Pulmonary artery endothelial cell (primary cell): ENCODE measurements at regions not wholly inside any gene's neighbourhood (a gene's known extent, or its start where the extent isn't known, plus 50 kb on each side); places are given as distances from the start of the nearest gene placed in this dataset.

Experiments used
- DNase-seq: peaks from one replicate; pipeline ENCODE4 v3.0.0-alpha.2; 2011; ENCODE audit warnings: low read depth, low spot score

DNA sequence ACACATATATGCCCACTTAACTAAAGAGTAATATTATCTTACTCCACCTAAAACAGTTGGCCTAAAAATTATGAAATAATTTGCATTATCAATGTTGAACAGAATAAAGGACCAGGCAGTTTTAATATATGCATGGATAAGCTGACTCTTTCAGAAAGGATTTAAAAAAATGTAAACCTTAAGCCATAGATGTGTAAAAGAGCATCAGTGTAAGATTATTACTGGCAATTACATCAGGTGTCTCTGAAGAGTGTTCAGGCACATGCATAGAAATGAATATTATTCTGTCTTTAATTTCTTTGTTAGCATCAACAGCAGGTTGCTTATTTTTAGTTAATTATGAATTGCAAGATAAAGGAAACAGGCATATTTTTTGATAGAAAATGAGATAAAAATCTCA is 1353.8 kb downstream of the C4orf33 start:
- DNase-seq, result no peak

DNA sequence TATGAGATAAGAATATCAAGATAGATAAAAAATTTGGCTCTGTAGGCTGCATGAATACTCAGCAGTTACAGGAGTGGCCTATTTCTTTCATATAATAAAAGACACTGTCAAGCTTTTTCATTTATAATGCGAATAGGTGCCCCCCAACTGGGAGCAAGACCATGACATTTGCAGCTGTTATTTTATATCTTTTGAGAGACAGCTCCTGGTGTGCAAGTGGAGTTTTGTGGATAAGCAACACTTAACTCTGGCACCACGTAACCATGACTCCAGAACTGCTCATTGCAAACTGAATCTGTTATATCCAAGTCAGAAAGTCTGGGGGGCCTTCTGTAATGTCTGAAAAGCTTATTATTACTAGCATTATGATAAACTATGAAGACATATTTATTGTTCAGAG is 1372.4 kb downstream of the C4orf33 start:
- DNase-seq, result no peak

DNA sequence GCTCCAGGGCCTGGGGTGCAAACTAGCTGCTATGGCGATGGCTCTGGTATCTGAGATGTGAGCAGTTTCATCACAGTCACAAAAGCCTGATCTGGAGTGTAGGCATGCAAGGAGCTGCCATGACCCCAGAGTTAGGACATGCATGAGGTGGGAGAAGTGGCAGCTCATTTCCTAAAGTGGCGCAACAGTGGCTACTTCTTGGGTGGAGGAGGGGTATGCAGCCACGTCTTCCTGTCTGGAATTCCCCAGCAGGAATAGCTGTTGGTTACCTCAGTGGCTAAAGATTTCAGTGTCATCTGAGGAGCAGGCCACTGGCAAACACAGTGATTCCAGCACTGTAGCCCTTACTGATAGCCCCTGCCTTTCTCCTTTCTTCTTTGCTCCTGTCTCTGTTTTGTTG is 1382.5 kb downstream of the C4orf33 start:
- no peak for DNase-seq

DNA sequence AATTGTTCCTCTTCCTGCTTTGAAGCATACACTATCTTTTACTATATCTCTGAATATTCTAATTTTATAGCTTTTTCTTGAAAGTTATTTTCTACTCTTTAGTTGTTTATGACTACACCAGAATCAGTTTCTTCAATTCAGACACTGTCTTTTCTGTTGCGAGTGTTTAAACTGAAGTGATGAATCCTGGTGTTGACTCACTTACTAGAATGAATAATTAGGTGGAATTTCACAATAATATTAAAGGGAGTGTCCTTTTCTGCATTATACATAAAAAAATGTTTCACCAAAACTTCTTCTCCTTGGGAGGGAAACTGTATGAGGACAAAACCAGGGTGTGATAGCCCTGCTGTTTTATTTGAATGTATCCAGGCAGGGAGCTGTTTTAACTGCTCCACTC is 1383.1 kb downstream of the C4orf33 start:
- no peak for DNase-seq

DNA sequence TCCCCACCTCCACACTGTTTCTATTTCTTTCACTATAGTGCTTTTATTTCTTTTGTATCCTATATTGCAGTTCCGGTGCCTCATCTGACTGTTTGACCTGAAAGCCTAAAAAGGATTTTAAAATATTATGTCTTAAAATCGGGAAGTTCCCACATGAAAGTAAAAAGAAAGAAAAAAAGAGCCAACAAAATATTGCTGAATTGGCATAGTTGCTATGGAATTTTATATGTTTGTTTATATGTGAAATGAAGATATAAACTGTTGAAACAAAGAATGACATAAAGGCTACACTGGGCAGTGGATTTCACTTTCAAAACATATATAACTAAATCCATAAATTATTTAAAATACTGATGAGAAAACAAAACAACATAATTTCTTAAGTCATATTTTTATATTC is 1383.7 kb downstream of the C4orf33 start:
- no peak for DNase-seq

DNA sequence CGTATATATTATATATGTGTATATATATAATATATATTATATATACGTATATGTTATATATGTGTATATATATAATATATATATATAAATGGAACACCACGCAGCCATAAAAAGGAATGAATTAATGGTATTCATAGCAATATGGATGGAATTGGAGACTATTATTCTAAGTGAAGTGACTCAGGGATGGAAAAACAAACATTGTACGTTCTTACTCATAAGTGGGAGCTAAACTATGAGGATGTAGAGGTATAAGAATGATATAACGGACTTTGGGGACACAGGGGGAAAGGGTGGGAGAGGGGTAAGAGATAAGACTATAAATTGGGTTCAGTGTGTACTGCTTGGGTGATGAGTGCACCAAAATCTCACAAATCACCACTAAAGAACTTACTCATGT is 1388.9 kb downstream of the C4orf33 start:
- no peak for DNase-seq

DNA sequence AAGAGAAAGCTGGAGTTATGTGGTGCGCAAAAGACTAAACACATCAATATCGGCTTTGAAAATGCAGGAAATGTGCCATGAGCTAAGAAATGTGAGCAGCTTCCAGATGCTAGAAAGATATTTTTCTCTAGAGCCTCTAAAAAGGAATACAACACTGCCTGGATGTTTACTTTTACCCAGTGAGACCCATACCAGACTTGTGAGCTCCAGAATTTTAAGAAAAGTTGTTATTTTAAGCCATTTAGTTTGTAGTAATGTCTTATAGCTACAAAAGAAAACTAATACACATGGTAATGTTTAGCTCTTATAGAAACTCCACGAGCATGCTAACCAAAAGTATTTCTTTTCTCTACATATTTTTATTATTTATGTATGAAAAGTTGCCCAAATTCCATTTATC is 1389.4 kb downstream of the C4orf33 start:
- DNase-seq, result no peak

DNA sequence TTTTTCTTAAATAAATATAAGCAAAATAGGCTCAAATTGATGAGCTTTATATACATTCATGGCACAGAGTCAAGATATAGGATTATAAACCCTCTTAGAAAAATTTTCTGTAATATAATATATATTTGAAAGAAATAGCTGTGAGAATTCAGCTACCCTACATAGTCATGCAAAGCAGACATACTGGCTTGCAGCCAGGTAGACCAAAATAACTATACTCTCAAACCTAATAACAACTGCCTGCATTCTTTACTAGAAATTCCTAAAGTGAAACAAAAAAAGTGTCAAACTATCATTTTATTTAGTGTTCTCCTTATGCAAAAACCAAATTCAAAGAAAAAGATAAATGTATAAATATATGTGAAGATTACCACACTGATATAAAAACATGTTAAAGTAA is 1390.2 kb downstream of the C4orf33 start:
- no peak for DNase-seq

DNA sequence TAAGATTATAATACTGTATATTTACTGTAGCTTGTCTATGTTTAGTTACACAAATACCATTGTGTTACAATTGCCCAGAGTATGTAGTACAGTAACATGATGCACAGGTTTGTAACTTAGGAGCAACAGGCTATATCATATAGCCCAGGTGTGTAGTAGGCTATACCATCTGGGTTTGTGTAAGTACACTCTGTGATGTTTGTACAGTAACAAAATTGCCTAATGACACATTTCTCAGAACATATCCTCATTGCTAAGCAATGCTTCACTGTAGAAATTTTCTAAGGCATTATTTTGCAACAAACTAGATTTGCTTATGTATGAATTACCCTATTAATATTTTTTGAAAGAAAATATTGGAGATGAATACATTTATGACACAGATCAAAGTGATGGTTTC is 1390.9 kb downstream of the C4orf33 start:
- no peak for DNase-seq

DNA sequence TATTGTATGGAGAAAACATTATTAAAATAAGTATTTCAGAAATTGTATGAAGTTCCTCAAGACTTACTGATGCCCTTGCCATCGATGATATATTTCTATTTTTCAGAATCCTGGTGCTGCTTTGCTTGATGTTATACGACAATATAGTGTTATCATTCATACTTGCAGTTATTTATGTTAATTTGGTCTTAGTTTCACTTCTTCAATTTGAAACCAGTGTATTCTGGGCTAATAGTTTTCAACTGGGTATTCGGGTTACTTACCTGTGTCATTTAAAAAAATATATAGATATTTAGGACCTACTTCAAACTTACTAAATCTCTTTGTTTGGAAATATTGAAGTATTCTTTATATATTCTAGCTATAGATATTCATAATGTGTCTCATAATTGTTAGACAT is 1414.7 kb downstream of the C4orf33 start:
- no peak for DNase-seq

DNA sequence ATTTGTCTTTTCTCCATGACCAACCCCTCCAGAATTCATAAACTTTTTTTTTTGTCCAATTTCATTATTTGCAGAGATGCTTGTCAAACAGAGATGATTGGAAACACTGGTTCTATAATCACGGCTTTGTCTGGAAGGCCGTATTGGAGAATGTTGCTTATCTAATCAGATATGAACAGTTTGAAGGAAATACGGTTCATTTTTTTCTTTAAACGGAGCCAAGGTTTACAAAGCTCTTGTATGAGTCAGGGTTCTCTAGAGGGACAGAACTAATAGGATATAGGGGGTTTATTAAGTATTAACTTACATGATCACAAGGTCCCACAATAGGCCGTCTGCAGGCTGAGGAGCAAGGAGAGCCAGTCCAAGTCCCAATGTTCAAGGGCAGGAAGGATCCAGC is 1415.8 kb downstream of the C4orf33 start:
- no peak for DNase-seq

DNA sequence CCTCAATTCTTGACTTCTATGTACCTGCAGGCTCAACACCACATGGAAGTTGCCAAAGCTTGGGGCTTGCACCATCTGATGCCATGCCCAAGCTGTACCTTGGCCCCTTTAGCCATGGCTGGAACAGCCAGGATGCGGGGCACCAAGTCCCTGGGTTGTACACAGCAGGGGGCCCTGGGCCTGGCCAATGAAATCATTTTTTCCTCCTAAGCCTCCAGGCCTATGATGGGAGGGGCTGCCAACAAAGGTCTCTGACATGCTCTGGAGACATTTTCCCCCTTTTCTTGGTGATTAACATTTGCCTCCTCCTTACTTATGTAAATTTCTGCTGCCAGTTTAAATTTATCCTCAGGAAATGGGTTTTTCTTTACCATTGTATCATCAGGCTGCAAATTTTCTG is 1428.1 kb downstream of the C4orf33 start:
- no peak for DNase-seq

DNA sequence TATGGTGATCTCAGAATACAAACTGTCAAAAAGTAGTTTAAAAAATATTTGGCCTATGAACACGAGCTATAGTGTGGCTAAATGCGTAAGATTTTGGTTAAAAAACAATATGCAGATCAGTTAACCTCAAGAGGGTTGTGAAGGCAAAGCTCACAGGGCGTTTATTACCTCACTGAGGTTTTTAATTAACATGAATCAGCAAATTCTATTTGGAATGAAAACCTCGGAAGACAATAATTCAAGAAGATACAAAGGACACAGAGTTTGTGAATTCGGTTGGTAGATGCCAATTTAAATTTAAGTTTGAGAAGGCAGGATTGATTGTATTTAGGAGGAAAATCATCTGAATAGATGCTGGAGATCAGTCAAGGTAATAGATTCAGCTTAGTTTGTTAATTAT is 1434.6 kb downstream of the C4orf33 start:
- DNase-seq, result no peak

DNA sequence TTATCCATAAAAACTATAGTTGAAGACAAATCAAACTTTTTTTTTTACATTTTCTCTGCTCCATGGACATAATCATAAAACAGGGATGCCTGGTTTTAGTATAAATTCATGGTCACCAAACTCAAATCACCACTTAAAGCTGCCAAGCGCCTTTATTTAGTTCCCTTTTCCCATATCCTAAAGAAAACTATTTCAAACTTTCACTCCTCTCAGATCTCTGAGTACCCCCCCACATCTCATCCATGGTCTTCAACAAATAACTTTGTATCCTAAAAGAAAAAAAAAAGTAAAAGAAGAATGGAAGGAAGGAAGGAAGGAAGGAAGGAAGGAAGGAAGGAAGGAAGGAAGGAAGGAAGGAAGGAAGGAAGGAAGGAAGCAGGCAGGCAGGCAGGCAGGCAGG is 1438.7 kb downstream of the C4orf33 start:
- DNase-seq, result no peak

DNA sequence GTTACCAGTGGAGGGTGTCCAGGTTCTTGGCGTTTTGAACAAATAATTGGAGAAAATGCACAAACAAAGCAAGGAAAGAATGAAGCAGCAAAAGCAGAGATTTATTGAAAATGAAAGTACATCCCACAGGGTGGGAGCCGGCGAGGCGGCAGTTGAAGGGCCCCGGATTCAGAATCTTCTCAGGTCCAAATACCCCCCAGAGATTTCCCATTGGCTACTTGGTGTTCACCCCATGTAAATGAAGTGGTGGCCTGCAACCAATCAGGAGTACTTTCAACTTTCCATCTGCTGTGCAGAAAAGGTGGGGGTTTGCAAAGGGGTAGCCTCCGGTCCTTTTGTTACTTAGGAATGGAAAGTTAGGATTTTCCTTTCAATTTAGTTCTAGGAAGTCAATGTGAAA is 1447.0 kb downstream of the C4orf33 start:
- DNase-seq, result no peak

DNA sequence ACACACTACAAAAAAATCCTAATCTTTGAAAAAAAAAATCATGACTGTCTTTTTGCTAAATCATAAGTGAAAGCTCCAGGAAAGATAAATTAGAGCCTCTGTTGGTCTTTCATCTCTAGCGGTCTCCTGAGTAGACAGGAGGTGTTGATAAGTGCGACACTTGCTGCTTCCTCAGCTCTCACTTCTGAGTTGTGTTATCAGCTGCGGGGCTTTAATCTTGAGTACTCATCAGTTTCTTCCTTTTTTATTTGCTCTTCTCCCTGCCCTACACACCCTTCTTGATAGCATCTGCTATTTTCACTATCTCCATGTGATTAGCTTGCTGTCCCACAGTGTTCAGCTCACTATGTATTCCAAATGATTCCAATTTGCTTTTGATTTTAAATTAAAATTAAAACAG is 1449.2 kb downstream of the C4orf33 start:
- DNase-seq, result no peak

DNA sequence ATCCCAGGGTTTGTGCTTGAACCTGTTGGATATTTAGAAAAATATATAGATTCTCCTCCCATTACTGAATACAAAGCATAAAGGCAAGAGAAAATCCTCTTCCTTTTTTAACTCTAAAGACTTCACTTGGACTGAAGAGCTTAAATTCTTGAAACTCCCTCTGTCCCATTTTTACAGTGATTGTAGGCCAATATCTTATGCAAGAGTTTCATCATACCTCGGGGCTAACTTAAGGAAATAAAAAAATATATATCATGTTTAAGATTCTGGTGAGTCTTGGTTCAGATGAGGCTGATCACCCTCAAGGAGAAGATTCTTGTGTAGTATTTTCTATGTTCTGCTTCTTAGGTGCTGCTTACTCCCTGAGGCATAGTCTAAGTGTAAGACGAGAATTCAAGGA is 1449.6 kb downstream of the C4orf33 start:
- no peak for DNase-seq

DNA sequence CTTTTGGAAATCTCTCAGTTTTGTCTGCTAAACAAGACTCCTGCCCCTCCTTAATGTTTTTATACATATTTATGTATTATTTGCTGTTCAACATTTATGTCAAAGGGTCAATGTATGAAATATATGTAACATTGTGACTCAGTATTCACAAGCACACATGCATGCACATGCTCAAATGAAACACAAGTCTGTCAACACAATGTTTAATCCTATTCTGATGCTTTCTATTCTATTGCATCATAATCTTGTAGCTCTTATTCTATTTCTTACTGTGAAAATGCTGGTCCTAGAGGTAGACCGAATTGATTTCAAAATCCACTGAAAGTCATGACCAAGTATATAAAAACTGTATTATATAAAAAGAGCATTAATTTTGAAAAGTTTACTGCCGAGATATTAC is 1463.3 kb downstream of the C4orf33 start:
- DNase-seq, result no peak

DNA sequence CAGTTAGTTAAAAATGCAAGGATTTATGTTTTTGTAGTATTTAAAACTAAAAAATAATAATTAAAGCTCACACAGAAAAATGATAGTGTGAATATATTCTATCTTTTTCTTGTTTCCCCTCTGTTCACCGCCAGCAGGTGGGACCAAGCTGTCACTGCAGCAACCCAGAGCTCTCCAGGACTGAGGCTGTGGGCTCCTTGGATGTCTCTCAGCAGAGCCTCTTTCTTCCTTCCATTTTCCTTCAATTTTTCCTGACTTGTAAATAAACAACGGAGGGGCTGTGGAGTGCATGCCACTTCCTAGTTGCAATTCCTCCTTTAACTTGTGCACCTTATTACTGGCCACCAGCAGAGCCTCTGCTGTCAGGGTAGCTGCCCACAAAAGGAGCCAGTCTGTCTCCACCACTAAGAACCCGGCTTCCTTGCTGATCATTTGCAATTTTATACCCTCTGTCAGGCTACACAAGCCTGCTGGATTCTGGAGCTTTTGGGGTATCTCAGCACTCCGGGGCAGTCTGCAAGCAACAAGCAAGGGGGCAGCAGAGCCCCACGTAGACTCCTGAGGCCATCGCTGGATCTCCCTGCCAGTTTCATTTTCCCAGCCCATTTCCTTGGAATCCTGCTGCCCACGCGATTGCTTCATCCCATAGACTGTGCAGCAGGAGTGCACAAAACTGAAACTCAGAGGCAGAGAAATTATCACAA is 1467.4 kb downstream of the C4orf33 start:
- no peak for DNase-seq

DNA sequence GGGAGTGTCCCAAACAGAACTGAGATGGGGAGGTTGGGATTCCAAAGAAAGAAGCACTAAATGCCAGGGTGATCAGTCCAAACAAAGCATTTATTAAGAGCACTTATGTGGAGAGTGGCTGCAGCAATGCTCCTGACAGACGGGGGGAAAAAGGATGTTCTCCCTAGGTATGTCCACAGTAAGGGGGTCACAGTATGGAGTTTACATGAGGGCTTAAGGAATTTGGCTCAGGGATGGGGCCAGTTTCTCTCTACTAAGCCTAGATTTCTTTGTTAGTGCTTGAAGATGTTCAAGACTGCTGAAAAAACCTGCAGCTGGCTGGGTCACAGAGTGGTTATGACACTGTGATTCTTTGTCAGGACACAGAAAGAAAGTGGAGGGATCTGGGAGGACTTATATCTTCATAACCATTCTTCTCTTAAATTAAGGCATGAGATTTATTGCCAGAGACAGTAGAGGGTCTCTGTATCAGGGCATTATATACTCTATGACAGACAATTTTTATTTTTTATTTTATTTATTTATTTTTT is 1468.0 kb downstream of the C4orf33 start:
- no peak for DNase-seq

DNA sequence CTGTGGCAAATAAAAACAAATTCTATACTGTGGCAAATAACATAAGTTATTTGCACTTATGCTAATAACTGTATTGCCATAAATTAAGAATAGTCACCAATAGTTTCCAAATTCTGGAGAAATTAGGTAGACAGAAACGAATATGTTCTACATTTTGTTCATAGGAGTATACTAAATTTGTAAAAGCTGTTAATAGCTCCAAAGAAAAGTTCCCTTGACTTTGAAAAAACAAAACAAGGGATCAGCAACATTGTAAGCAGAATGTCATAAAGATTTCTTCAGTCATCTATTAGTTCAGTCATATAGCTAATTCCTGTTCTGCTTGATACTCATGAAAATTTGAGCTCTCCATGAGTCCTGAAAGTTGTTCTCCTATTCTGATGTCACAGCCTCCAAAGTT is 1472.8 kb downstream of the C4orf33 start:
- DNase-seq, result no peak

DNA sequence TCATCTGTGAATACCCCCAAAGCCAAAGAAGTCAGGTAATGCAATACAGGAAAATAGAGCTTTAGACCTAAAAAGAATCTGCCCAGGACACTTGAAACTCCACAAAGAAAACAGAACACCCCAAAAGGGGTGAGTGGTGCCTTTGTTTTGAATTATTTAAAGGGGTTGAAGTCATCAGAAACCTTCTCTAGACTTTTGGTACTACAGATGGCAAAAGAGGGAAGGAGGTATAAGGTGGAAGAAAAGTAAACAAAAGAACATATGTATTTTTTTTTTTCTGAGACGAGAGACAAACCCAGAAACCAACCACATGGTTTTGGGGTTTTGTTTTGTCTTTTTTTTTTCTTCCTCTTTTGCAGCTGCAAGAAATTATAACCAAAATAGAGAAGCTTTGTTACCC is 1477.8 kb downstream of the C4orf33 start:
- DNase-seq, result no peak

DNA sequence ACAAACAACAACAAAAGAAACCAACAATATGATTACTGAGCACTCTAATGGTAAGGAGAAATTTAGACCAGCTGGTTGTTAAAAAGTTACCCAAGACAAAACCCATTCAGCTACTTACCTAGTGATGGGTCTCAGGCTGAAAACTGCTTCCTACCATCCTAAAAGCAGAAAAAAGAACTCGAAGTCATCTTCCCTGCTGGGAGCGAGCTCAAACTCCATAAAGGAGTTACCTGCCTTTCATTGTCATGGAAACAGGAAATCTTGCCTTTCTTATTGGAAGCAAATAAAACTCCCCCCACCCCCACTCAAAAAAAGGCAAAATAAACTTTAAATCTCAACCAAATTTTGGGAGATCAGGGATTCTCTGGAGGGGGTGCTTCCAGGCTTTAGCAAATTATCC is 1478.3 kb downstream of the C4orf33 start:
- no peak for DNase-seq

DNA sequence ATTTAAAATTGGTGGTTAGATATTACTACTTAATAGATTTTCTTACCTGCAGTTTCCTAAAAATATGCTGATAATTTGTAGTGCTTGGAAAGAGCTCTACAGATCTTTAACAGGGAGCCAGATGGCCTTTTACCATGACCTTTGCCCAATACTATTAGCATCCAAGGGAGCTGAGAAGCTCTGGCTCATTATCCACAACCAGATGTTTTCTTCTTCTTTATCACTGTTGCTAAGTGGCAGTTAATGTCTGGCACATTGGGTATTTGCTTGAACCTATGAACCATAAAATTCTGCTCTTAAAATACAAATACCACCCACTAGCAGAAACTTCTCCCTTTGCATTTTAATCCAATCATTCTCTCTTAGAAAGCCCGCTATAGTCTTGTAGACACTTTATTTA is 1480.3 kb downstream of the C4orf33 start:
- DNase-seq, result no peak
